Activated B cell treated with CpG ODN at 0.5 μM for 24 hours (primary cell): ENCODE measurements at regions not wholly inside any gene's neighbourhood (a gene's known extent, or its start where the extent isn't known, plus 50 kb on each side); places are given as distances from the start of the nearest gene placed in this dataset.

ENCODE experiments used
- ATAC-seq: fragments of 200-7000 bp; cut with Tn5 transposase; one replicate; pipeline ENCODE4 v1.10.0; 2021; ENCODE audit warnings: low read depth, mild to moderate bottlenecking, moderate library complexity
- CTCF ChIA-PET: fragments of 350-600 bp; sonication (Branson Sonifier 250); formaldehyde crosslinking; loops from one replicate; lab custom pipeline; 2021; ENCODE audit warnings: antibody characterized with exemption; lab: Charles Lee
- POLR2A ChIA-PET: fragments of 350-600 bp; sonication (Branson Sonifier 250); formaldehyde crosslinking; loops from one replicate; lab custom pipeline; 2021; ENCODE audit warnings: antibody characterized with exemption; lab: Charles Lee
- DNase-seq: peaks from one replicate; pipeline ENCODE4 v3.0.0; 2022
- H3K27ac Mint-ChIP-seq: one replicate; pipeline ENCODE4 v1.8.0; 2020; ENCODE audit warnings: mixed read lengths
- H3K27me3 Mint-ChIP-seq: one replicate; pipeline ENCODE4 v1.8.0; 2021; ENCODE audit warnings: mixed read lengths
- H3K36me3 Mint-ChIP-seq: one replicate; pipeline ENCODE4 v1.8.0; 2021; ENCODE audit warnings: low read depth, mixed read lengths
- H3K4me1 Mint-ChIP-seq: one replicate; pipeline ENCODE4 v1.8.0; 2021; ENCODE audit warnings: mixed read lengths
- H3K4me3 Mint-ChIP-seq: one replicate; pipeline ENCODE4 v1.8.0; 2020; ENCODE audit warnings: mild to moderate bottlenecking, mixed read lengths
- H3K9me3 Mint-ChIP-seq: one replicate; pipeline ENCODE4 v1.8.0; 2020; ENCODE audit warnings: mixed read lengths
- intact Hi-C: fragments of 100-400 bp; cut with micrococcal nuclease; formaldehyde crosslinking; loops from one replicate; pipeline ENCODE4 v1.15.1; 2024
- TF ChIP-seq, protein P1 (sequence below): fragments of 200-600 bp; IDR thresholded peaks from one replicate; pipeline ENCODE4 v1.8.0; 2022; ENCODE audit warnings: antibody characterized with exemption, mild to moderate bottlenecking

DNA sequence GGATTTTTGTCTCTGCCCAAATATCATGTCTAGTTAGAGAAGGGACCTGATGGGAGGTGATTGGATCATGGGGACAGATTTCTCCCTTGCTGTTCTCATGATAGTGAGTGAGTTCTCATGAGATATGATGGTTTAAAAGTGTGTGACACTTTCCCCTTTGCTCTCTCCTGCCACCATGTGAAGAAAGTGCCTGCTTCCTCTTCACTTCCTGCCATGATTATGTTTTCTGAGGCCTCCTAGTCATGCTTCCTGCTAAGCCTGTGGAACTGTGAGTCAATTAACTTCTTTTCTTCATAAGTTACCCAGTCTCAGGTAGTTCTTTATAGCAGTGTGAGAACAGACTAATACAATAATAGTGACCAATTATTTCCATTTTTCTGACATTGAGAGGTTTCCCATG is 167.3 kb upstream of the CYRIA start:
- ATAC-seq: no peak
- Mint-ChIP-seq H3K27ac (no peak overlapping the region), H3K27me3 (peaks cover 2% of the 10 kb centered on the region), H3K4me1 (peaks cover 6% of the 10 kb centered on the region), H3K4me3 (no peak overlapping the region), H3K36me3 (no peaks in the 10 kb centered on the region), H3K9me3 (no peaks in the 10 kb centered on the region)
- no peak for DNase-seq
- TF ChIP-seq, protein P1, sequence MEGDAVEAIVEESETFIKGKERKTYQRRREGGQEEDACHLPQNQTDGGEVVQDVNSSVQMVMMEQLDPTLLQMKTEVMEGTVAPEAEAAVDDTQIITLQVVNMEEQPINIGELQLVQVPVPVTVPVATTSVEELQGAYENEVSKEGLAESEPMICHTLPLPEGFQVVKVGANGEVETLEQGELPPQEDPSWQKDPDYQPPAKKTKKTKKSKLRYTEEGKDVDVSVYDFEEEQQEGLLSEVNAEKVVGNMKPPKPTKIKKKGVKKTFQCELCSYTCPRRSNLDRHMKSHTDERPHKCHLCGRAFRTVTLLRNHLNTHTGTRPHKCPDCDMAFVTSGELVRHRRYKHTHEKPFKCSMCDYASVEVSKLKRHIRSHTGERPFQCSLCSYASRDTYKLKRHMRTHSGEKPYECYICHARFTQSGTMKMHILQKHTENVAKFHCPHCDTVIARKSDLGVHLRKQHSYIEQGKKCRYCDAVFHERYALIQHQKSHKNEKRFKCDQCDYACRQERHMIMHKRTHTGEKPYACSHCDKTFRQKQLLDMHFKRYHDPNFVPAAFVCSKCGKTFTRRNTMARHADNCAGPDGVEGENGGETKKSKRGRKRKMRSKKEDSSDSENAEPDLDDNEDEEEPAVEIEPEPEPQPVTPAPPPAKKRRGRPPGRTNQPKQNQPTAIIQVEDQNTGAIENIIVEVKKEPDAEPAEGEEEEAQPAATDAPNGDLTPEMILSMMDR: no peak
- ChIA-PET CTCF (no interaction called here), POLR2A (no interaction called here)
- intact Hi-C loops: no loop called here

- DNase-seq (no peak), ATAC-seq (no peak)
- Mint-ChIP-seq H3K27me3 (peaks cover 3% of the 10 kb centered on the region), H3K4me3 (no peak overlapping the region), H3K36me3 (no peaks in the 10 kb centered on the region), H3K4me1 (peaks cover 6% of the 10 kb centered on the region), H3K27ac (no peak overlapping the region), H3K9me3 (no peaks in the 10 kb centered on the region)
- ChIA-PET POLR2A (no interaction called here), CTCF (no interaction called here)
- TF ChIP-seq, protein P1: no peak
- intact Hi-C loops: no loop called here
Measured at GRCh38 chr2:16828828-16829160, 163.2 kb upstream of the CYRIA start.

GRCh38 chr2:16828044-16828827 is 162.6 kb upstream of the CYRIA start:
- no peak for ATAC-seq
- ChIA-PET POLR2A (no interaction called here), CTCF (no interaction called here)
- intact Hi-C loops: no loop called here
- DNase-seq: no peak
- H3K27me3 Mint-ChIP-seq: peaks cover 3% of the 10 kb centered on the region
- H3K27ac Mint-ChIP-seq: no peak overlapping the region
- TF ChIP-seq, protein P1: no peak
- no peaks in the 10 kb centered on the region for H3K36me3 Mint-ChIP-seq
- H3K9me3 Mint-ChIP-seq: no peaks in the 10 kb centered on the region
- no peak overlapping the region for H3K4me3 Mint-ChIP-seq
- H3K4me1 Mint-ChIP-seq: peaks cover 6% of the 10 kb centered on the region

GRCh38 chr2:16824472-16824871 is 158.8 kb upstream of the CYRIA start:
- ChIA-PET POLR2A (no interaction called here), CTCF (no interaction called here)
- Mint-ChIP-seq H3K27ac (no peak overlapping the region), H3K4me3 (no peak overlapping the region), H3K27me3 (peaks cover 5% of the 10 kb centered on the region), H3K9me3 (no peaks in the 10 kb centered on the region), H3K36me3 (no peaks in the 10 kb centered on the region), H3K4me1 (no peaks in the 10 kb centered on the region)
- DNase-seq (no peak), ATAC-seq (no peak)
- intact Hi-C loops: no loop called here
- TF ChIP-seq, protein P1: no peak

DNA sequence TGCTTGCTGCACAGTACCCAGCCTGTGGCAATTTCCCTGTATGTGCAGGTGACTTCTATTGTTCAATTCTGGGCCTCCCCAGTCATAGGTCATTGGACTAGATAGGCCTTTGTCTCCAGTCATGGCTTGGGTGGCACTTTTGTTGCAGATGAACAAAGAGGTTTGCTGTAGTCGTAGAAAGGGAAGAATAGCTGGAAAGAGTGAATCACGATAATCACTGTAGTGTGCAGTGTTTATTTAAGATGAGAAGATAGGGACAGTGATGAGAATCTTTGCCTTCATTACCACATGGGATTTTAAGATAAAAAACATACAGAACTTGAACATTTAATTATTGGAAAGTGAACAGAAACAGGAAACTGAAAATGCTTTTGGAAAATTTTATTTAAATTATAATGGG is 156.1 kb upstream of the CYRIA start:
- Mint-ChIP-seq H3K4me1 (no peaks in the 10 kb centered on the region), H3K27me3 (peaks cover 2% of the 10 kb centered on the region), H3K4me3 (no peak overlapping the region), H3K9me3 (no peaks in the 10 kb centered on the region), H3K36me3 (no peaks in the 10 kb centered on the region), H3K27ac (no peak overlapping the region)
- POLR2A ChIA-PET: no interaction called here
- ATAC-seq (no peak), DNase-seq (no peak)
- intact Hi-C loops: no loop called here
- TF ChIP-seq, protein P1: no peak
- CTCF ChIA-PET: no interaction called here
